ENCODE measurements at regions not wholly inside any gene's neighbourhood (a gene's known extent, or its start where the extent isn't known, plus 50 kb on each side); places are given as distances from the start of the nearest gene placed in this dataset.

DNA sequence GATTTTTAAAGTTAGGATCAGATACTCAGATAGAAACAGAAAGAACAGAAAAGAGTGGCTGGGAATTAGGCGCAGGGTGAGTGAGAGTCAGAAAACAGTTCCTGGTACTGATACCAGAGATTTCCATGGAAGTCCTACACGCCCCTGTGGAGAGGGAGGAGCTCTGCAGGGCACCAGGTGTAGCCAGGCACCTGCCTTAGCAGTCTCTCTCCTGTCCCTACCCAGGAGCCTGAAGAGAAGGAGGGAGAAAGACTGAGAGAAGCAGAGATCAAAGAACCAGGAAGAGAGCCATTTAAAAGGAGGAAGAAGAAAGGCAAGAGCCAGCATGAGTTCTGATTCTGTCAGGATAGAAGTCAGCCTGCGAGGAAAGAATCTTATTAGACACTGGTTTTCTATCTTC, 65.0 kb downstream of the CBLN1 start:
- no peak for DNase-seq (ENCODE audit: low read depth)

DNA sequence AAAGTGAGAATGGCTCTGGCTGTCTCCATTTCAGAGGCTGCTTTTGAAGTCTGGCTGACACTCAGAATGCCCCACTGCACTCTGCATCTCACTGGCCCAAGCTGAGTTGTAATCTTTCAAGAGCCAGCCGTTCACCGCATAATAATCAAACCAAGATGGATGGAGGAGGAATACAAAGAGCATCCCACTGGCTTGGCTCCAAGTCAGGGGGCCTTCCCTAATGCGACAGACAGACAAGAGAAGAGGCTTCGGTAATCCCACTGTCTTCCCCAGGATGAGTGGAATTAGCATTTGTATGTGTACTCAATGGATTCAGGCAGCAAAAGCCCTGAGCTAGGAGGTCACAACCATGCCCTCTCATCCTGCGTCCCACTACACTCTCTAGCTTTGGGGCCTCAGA, 68.0 kb downstream of the CBLN1 start:
- no peak for DNase-seq (ENCODE audit: low read depth)

DNA sequence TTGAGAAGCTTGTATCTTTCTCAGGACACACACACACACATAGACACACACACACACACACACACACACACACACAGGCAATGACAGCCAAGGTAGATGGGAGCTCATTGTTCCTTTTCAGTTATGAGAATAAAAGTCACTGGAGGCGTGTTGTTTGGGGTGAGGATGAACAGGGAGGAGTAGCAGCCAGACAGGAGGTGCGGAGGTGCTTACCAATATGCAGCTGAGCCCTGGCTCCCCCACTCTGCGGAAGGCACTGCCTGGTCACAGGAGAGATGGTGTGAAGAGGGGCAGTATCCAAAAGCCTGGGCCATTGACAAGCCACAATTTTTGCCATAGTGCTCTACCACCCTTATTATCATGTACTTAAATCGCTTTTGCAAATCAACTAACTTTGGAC, 77.4 kb downstream of the CBLN1 start:
- DNase-seq (ENCODE audit: low read depth) = no peak

DNA sequence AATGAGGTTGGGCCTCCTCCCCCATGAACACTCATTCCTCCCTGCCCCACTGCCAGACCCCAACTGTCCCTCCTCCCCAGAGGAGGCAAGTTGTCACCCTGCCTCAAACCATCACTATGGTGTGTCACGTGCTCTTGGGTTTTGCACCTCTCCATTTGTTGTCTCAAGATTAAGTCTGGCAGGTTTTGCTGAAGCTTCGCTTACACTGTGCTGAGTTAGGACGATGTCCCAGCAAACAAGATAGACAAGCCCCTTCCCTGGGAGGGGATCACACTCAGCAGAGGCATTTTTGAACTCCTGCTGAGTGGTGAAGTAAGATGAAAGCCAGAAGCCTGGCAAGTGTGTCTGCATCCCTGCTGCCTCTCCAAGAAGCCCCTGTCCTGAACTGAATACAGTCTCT, 78.3 kb downstream of the CBLN1 start:
- no peak for DNase-seq (ENCODE audit: low read depth)

DNA sequence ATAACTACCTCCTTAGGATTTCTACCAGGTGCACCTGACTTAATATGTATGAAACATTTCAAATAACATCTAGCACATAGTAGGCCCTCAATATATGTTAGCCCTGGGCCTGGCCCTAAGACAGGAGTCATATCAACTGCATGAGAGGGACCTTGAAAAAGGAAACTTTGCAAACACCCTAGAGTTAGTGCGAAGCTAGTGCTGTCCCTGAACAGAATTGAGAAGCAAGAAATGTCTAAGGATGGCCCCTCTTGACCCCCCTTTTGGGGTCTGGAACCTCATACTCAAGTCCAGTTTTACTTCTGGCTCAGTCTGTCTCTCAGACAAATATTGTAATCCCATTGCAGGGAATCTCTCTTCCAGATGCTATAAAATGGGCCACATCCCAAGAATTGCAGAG, 80.5 kb downstream of the CBLN1 start:
- no peak for DNase-seq (ENCODE audit: low read depth)

DNA sequence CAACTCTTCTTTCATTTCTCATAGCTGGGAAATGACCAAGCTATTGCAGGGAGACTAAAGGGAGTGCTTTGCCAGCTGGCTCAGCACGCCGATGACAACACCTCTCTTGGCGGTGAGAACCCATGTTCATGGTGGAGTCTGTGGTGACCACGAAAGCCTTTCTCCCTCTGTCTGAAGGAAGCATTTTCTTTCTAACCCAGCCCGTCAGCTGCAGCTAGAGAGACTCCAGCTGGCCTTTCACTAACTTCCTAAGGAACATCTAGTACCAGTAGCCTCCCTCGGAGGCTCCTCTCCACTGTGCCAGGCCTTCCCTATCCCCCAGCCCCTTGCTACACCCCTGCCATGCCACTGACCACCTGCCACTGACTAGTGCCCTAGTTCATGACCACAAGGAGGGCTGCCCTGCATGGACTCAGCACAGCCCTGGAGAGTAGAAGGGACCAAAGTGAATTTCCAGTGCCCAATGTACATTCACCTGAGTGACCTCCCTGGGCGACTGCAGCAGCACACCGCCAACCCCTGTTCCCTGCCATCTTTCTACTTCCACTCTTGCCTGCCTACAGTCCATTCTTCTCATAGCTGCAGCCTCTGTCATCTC, 81.3 kb downstream of the CBLN1 start:
- DNase-seq (ENCODE audit: low read depth) = no peak

DNA sequence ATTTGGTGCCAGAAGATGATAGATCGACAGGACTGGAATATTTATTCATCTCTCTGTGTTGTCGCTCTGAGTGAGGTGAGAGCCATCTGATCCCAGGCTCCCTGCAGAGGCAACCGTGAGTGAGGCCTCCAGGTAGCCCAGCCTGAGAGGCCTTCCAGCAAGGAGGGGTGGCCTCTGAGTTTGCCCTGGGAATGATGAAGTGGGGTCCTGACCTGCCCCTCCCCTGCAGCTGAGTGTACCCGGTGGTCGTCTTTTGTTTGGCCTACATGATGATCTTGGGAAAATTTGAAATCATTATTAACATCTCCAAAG, 86.4 kb downstream of the CBLN1 start:
- no peak for DNase-seq (ENCODE audit: low read depth)

DNA sequence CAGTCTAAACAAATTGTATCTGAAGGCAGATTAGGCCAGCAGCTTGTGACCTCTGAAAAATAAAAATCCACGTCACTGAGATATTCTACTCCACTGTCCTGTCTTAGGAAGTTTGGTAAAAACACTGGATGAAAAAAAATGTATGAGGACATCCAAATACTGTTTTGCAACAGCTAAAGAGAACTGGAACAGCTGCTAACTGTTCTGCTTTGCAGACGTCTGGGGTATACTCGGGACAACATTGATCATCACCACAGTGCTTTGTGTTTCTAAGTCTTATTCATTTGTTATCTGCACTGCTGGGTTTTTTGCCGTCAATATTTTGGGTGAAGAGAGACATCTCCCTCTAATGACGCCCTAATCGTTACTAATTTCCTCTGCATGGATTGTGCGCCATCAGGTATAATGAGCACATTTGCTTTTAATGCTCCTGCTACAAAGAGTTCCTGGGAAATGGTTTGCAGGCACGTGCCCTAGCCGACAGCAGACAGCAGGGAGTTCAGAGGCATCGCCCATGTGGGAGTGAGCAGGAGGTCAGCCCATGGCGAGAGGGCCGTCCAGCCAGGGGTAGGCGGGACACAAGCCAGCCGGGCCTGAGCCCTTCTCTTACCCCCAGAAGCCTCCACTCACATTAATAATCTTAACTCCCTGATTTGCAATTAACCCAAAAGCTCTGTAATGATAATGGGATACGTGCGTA, 87.0 kb downstream of the CBLN1 start:
- no peak for DNase-seq (ENCODE audit: low read depth)

DNA sequence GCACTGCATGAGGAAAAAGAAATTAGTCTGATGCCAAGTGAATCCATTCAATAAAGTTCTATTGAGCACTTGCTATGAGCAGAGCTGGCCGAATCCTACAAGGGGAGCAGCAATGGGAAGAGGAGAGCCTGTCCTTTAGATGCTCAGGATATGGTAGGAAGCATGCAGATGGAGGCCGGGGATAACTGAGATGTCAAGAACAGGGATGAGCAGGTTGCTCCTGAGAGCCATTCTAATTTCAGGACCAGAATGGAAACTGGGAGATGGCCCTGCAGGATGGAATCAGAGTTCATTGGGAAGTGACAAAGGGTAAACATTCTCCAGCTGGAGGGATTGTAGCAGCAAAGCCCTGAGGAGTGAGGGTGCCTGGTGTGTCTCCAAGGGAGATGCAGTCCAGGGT, 88.0 kb downstream of the CBLN1 start:
- no peak for DNase-seq (ENCODE audit: low read depth)

DNA sequence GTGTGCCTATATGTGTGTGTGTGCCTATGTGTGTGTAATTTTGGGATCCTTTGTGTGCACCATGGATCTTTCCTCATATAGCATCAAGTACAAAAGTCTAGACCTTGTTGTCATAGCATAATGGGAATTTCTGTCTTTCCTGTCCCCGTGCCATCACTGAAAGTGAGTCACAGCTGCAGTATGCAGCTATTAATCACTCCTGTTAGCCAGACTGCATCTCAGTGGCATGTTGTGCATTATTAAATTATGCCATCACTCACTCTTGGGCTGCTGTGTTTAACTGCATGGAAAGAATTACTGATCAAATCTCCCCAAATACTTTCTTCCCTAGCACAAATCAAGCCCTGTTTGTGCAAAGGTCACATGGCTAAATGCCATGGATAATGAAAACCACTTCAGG, 92.4 kb downstream of the CBLN1 start:
- no peak for DNase-seq (ENCODE audit: low read depth)

DNA sequence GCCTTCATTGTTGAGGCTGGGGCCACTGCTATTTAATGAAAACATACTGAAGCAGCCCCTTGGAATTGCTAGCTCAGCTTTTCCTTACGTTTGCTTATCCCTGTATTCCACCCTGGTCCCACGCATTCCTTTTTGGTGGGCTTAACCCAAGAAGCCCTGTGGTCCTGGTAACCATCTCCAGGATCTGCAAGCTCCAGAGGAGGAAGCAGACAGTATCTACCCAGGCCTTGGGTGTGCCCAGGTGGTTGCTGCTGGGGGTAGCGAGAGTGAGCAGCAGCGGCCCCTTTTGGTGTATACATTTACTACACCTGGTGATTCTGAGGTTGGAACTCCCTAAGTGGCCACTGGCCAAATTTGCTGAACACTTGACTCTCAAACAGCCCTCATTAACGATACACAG, 97.7 kb downstream of the CBLN1 start:
- DNase-seq (ENCODE audit: low read depth) = no peak

DNA sequence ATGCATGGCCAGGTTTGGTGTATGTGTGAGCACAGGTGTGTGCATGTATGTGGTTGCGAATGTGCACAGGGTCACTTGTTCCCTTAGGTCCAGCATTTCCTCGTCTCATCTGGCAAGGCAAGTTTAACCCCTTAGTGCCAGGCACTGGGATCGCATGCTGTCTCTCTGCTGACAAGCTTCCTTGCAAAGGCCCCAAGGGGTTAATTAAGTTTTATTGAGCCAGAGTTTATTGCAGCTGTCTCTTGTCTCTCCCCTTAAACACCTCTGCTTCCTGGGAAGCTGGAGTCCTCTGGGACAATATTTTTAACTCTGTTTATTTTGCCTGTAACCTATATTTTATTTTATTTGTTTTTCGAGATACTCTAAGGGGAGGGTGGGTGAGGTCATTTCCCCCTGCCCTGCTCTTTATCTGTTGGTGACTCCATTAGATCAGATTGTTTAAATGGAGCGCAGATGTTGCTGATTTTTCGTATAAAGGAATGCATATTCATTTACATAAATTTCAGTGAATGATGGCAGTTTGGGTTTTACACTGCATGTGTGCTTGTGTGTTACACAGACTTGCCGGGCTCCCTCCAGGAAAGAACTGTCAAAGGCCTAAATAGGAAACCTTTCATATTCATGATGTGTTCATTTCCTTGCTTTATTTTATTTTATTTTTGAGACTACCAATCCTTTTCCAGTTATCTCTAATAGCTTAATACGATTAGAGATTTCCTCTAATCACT, 99.7 kb downstream of the CBLN1 start:
- no peak for DNase-seq (ENCODE audit: low read depth)

DNA sequence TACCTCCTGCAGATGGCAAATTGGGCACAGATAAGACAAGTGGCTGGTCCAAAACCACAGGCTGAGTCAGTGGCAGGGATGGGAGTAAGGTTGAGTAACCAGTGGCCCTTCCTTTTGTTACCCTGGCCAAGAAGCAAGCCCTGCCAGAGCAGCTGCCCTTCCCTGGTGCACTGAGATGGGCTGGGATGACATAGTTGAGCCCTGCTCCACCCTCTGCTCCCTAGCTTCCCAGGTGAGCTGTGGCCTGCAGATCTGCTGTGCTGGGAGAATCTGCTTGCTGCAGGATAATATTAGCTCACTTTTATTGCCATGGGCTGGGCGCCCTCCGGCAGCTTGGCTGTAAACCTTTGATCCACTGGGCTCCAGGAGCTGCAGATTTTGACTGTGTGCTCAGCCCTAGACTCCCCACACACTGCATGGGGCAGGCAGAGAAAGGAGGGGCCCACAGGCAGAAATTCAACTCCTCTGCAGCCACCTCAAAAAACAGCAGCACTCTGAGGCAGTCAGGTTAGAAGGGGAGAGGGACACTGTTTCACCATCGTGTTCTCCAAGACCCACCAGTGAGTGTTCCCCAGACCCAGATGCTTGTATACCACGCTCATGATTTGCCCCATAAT, 101.8 kb downstream of the CBLN1 start:
- DNase-seq (ENCODE audit: low read depth) = no peak

DNA sequence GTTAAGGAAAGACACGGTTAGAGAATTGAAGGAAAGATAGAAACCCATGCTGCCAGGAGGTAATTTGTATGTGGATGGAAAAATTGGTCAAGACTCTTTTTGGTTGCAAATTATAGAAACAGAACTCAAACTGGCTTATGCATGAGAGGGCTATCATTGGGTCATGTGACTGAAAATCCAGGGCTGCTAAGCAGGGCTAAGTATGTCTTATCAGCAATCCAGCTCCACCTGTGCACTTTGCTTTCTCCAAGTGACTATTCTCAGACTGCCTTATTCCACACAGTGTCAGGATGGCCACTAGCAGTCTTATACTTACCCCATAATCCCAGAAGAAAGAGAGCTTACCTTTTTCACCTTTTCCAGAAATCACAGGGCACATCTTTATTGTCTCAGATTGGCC, 113.5 kb downstream of the CBLN1 start:
- no peak for DNase-seq (ENCODE audit: low read depth)

DNA sequence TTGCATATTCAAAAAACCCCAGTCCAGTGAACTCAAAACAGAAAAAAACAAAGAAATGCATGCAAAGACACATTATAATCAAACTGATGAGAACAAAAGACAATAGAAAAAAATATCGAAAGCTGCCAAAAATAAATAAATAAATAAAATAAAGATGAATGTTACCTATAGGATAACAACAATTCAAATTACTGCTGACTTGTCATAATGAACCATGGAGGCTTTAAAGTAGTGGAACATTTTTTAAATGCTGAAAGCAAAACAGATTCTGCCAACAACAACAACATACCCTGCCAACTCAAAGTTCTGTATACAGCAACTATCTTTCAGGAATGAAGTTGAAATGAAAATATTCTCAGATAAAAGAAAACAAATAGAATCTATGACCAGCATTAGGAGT, 116.6 kb downstream of the CBLN1 start:
- no peak for DNase-seq (ENCODE audit: low read depth)

DNA sequence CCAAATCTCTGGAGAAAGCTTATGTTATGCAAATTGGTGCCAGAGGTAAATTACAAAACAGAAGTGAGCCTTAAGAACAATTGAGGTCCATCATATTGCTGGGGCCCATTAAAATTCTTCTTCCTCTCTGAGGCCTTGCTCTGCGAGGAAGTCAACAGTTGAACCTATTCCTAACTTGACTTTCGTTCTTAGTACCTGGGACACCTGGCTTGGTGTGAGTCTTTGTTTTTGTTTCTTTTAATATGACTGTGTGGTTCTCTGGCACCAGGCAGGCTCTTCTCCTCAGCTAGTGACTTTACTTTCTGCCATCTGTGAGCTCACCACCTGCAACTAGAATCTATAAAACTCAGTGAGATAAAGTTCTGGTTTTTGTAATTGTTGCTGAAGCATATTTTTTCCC, 120.4 kb downstream of the CBLN1 start:
- no peak for DNase-seq (ENCODE audit: low read depth)

DNA sequence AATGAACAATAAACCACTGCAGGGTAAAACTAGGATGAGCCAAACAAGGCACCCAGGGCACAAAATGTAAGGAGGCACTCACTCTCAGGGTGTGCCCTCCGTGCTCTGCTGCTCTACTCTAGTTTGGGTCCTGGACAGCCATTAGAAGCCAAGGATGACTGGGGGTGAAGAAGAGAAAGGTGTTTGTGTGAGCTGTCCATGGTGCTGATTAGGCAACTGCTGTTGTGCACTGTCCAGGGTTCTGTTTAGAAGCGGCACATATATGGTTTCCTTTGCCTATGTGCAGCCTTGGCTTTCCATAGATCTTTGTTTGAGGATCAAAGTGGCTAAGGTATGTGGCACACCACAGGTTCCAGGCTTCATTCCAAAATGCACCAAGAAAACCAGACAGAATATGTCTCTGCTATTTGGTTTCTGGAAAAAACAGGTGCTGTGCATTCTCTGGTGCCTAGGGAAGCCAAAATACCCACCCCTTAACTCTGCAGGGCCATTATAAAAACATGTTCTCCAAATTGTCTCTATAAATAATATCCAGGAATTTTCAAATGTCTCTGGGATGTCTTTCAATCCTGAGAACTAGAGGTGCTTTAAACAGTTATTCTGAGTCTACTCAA, 123.5 kb downstream of the CBLN1 start:
- DNase-seq (ENCODE audit: low read depth) = no peak

DNA sequence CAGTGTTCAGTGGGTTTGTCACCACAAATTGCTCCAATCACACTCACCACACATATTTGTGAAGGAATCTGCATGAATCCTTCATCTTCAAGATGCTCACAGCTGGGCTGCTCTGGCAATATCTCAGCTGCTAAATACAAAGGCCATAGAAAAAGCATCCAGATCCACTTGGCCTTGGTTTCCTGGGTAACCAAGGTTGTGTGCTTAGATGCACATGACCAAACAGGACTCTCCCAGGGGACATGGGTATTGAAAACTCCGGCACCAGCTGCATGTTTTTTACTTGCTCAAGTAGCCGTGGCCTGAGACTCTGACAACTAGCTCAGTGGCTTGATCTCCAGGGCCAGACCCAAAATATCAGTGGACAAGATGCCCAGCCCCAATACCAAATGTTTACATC, 131.3 kb downstream of the CBLN1 start:
- DNase-seq (ENCODE audit: low read depth) = no peak

DNA sequence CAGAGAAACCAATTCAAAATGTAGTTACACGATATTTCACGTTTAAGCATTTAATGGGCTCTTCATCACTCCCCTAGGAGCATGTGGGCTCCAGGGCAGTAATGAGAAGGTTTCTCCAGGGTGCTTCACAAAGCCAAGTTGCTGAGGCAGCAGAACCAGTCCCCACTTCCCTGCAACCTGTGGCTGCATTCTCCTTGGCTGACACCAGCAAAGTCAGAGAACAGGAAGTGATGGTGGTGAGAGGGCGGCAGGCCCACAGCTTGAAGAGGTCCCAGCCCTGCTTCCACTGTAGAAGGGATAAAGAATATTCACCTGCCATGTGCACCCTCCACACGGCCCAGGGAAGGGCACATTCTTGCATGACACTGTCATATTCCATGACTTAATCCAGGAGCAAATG, 133.2 kb downstream of the CBLN1 start:
- DNase-seq (ENCODE audit: low read depth) = no peak

DNA sequence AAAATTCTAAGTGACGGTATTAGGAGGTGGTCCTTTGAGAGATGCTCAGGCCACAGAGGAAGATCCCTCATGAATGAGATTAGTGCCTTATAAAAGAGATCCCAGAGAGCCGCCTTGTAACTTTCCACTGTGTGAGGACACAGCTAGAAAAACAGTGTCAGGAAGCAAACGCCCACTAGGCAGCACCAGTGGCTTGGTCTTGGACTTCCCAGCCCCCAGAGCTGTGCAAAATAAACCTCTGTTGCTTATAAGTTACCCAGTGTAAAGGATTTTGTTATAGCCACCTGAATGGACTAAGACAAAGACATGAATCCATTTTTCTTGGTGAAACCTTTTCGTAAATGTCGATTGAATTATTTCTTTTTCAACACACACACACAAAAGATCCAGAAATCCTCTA, 141.0 kb downstream of the CBLN1 start:
- DNase-seq (ENCODE audit: low read depth) = no peak

DNA sequence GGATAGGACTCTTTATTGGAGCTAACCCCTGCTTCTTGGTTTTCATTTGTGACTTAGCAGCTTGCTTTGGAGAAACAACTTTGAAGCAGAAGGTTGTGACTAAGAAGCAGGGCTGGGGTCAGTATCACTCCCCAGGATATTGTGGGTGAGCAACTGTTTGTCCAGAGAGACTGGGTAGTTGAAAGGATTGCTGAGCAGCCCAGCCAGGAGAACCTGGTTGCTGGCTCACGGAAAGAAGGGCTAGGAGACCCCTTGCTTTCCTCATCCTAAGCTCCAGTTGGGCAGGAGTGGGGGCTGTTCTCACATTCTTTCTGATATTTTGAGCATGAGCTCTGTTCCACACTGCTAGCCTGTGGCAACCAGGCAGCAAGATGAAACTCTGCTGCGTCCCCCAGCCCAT, 151.2 kb downstream of the CBLN1 start:
- no peak for DNase-seq (ENCODE audit: low read depth)

DNA sequence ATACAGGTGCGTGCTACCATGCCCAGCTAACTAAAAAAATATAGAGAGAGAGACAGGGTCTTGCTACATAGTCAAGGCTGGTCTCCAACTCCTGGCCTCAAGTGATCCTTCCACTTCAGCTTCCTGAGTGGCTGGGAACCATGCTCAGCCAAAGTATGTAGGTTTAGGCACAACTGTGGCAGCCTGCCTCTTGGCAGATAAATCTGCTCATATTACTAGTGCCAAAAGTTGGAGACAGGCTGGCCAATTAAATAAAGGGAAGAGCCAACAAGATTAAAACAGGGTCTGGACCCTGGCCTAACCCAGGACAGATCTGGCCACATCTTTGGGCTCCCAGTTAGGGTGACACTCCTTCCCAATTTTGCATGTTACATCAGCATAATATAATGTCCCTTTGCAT, 151.7 kb downstream of the CBLN1 start:
- no peak for DNase-seq (ENCODE audit: low read depth)

DNA sequence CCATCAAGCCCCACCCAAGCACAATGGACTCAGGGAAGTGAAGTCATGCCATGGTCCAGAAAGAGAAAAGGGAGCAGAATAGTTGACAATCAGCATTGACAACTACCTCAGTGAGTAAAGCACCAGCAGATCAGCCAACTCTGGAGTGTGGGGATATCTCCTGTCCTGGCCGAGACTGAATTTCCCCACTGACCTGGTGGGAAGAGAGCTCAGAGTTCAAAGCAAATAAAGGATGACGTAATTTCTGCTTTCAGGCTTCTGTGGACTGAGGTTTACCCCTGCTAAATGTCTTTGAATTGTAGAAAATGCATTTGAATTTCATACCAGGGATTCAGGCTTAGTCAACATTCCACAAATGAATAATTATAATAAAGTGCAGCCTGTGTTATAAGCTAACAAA, 152.9 kb downstream of the CBLN1 start:
- DNase-seq (ENCODE audit: low read depth) = no peak
